Stimulated activated naive CD4-positive, alpha-beta T cell (primary cell): ENCODE measurements at regions not wholly inside any gene's neighbourhood (a gene's known extent, or its start where the extent isn't known, plus 50 kb on each side); places are given as distances from the start of the nearest gene placed in this dataset.

Source experiments
- DNase-seq, 6 experiments: peaks; one replicate each; lab custom pipeline; 2025; lab: John Stamatoyannopoulos, UW

GRCh38 chr18:28408528-28408927 lies 231.6 kb upstream of the CDH2 start:
- DNase-seq: no peak

- no peak for DNase-seq
These were observed 230.8 kb upstream of the CDH2 start for GRCh38 chr18:28407681-28408080.

GRCh38 chr18:28406533-28406932 lies 229.6 kb upstream of the CDH2 start:
- no peak for DNase-seq

- DNase-seq: no peak
These were observed 227.8 kb upstream of the CDH2 start for GRCh38 chr18:28404694-28405093.

- no peak for DNase-seq
These were observed 222.9 kb upstream of the CDH2 start for GRCh38 chr18:28399781-28400362.

- no peak for DNase-seq
These were observed 221.5 kb upstream of the CDH2 start for GRCh38 chr18:28398471-28398870.

- no peak for DNase-seq
These were observed 213.1 kb upstream of the CDH2 start for GRCh38 chr18:28390022-28390421.

- no peak for DNase-seq
These were observed 205.4 kb upstream of the CDH2 start for GRCh38 chr18:28382215-28382879.

GRCh38 chr18:28372186-28372585 lies 195.3 kb upstream of the CDH2 start:
- DNase-seq: no peak

GRCh38 chr18:28366676-28367075 lies 189.7 kb upstream of the CDH2 start:
- no peak for DNase-seq

- no peak for DNase-seq
These were observed 188.5 kb upstream of the CDH2 start for GRCh38 chr18:28365411-28365831.

- no peak for DNase-seq
These were observed 186.2 kb upstream of the CDH2 start for GRCh38 chr18:28363124-28363523.

- no peak for DNase-seq
These were observed 182.2 kb upstream of the CDH2 start for GRCh38 chr18:28359176-28359575.

GRCh38 chr18:28357766-28358401 lies 181.0 kb upstream of the CDH2 start:
- no peak for DNase-seq

GRCh38 chr18:28350821-28351220 lies 173.9 kb upstream of the CDH2 start:
- DNase-seq: no peak

- DNase-seq: no peak
These were observed 165.3 kb upstream of the CDH2 start for GRCh38 chr18:28342231-28342630.

- no peak for DNase-seq
These were observed 161.4 kb upstream of the CDH2 start for GRCh38 chr18:28338316-28338715.

GRCh38 chr18:28334516-28334915 lies 157.6 kb upstream of the CDH2 start:
- no peak for DNase-seq

GRCh38 chr18:28332071-28332470 lies 155.1 kb upstream of the CDH2 start:
- no peak for DNase-seq

- DNase-seq: no peak
These were observed 154.6 kb upstream of the CDH2 start for GRCh38 chr18:28331551-28331950.

- DNase-seq: no peak
These were observed 136.7 kb upstream of the CDH2 start for GRCh38 chr18:28313602-28314001.

GRCh38 chr18:28288784-28289183 lies 111.9 kb upstream of the CDH2 start:
- DNase-seq: no peak

GRCh38 chr18:28287146-28287545 lies 110.2 kb upstream of the CDH2 start:
- no peak for DNase-seq

- no peak for DNase-seq
These were observed 107.2 kb upstream of the CDH2 start for GRCh38 chr18:28284132-28284531.
